ENCODE measurements at regions not wholly inside any gene's neighbourhood (a gene's known extent, or its start where the extent isn't known, plus 50 kb on each side); places are given as distances from the start of the nearest gene placed in this dataset.

DNA sequence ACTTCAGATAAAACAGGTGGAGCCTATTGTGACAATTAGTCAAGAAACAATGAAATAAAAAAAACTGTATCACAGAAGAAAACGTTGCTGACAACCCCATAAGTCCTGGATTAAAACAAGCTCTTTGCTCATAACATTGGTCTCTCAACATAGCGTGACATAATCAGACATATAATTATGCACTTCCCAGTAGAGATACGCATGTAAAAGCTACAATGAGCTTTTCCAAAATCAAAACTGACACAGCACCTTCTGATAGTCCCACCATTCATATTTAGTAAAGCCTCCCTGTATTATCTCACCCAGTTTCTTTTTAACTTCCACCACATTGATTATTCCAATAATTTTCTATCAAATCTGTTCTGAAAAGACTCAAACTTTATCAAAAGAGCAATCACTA, 372.1 kb upstream of the SMIM31 start:
- Histone ChIP-seq H3K27me3 (no peaks in the 10 kb centered on the region), H3K27ac (no peak overlapping the region), H3K9me3 (no peaks in the 10 kb centered on the region), H3K4me1 (peaks cover 10% of the 10 kb centered on the region), H3K36me3 (replicated peaks in 1 of 2; ENCODE audit: insufficient read depth in 1 of 2, low read depth in 2 of 2) (no peaks in the 10 kb centered on the region), H3K4me3 (no peak overlapping the region)
- WGBS, 2 donors: 44 to 53% methylated on average over 3 of the region's 3 CpGs
- intact Hi-C loops (cut with DNase I): no loop called here
- ATAC-seq: no peak
- TF ChIP-seq CTCF (IDR thresholded peaks at IDR 0.05): no peak
- no peak for TF ChIP-seq POLR2A (IDR thresholded peaks at IDR 0.05)
- DNase-seq: no peak

DNA sequence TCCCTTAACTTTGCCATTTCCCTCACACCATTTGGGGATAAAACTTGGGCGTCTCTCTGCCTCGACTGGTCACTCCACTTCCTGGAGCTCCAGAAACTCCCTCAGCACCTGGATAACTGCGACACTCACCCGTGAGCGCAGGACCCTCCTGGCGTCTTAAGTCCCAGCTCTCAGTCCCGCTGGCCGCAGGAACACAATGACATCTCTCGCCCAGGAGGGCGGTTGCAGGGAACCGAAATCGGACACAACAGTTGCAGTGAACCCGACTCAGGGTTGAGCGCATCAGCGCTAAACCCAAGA, 370.9 kb upstream of the SMIM31 start:
- intact Hi-C loops (cut with DNase I): no loop called here
- no peak for TF ChIP-seq POLR2A (IDR thresholded peaks at IDR 0.05)
- no peak for TF ChIP-seq CTCF (IDR thresholded peaks at IDR 0.05)
- 0 to 2% methylated on average over 11 to 15 of the region's 15 CpGs for WGBS, 2 donors
- DNase-seq (no peak), ATAC-seq (no peak)
- Histone ChIP-seq H3K36me3 (replicated peaks in 1 of 2; ENCODE audit: insufficient read depth in 1 of 2, low read depth in 2 of 2) (no peaks in the 10 kb centered on the region), H3K27me3 (no peaks in the 10 kb centered on the region), H3K27ac (no peak overlapping the region), H3K4me3 (no peak overlapping the region), H3K4me1 (peaks cover 10% of the 10 kb centered on the region), H3K9me3 (no peaks in the 10 kb centered on the region)

GRCh38 chr4:164383358-164384220, 370.3 kb upstream of the SMIM31 start:
- Histone ChIP-seq H3K4me1 (peaks cover 10% of the 10 kb centered on the region), H3K36me3 (replicated peaks in 1 of 2; ENCODE audit: insufficient read depth in 1 of 2, low read depth in 2 of 2) (no peaks in the 10 kb centered on the region), H3K27ac (no peak overlapping the region), H3K27me3 (no peaks in the 10 kb centered on the region), H3K4me3 (no peak overlapping the region), H3K9me3 (no peaks in the 10 kb centered on the region)
- DNase-seq (peak in 2 of 4 donors; percentile 12 to 13), ATAC-seq (no peak)
- 1 to 3% methylated on average over 17 to 65 of the region's 65 CpGs for WGBS, 2 donors
- TF ChIP-seq POLR2A (IDR thresholded peaks at IDR 0.05) (no peak), CTCF (IDR thresholded peaks at IDR 0.05) (no peak)
- intact Hi-C loops (cut with DNase I): no loop called here

DNA sequence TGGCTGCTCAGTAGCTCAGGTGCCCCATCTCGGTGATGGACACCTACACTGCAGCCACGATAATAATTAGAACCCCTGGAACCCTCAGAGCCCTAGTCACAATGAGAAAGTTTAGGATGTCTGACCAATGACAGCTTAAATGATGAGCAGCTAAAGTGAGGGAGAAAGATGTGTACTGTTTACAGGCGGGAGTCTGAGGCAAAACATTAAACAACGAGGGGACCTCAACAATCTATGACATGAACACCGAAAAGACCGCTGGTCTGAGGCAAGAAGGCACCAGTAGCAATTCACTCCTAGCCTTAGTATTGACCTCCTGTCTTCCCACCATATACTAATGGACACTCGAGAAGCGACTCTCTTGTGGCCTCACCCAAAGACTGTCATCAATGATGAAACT, 369.5 kb upstream of the SMIM31 start:
- TF ChIP-seq CTCF (IDR thresholded peaks at IDR 0.05) (no peak), POLR2A (IDR thresholded peaks at IDR 0.05) (no peak)
- Histone ChIP-seq H3K9me3 (no peaks in the 10 kb centered on the region), H3K4me1 (peaks cover 10% of the 10 kb centered on the region), H3K36me3 (replicated peaks in 1 of 2; ENCODE audit: insufficient read depth in 1 of 2, low read depth in 2 of 2) (no peaks in the 10 kb centered on the region), H3K27ac (no peak overlapping the region), H3K4me3 (no peak overlapping the region), H3K27me3 (no peaks in the 10 kb centered on the region)
- no peak for DNase-seq
- ATAC-seq: no peak
- intact Hi-C loops (cut with DNase I): no loop called here
- 48 to 74% methylated on average over 8 of the region's 8 CpGs for WGBS, 2 donors

DNA sequence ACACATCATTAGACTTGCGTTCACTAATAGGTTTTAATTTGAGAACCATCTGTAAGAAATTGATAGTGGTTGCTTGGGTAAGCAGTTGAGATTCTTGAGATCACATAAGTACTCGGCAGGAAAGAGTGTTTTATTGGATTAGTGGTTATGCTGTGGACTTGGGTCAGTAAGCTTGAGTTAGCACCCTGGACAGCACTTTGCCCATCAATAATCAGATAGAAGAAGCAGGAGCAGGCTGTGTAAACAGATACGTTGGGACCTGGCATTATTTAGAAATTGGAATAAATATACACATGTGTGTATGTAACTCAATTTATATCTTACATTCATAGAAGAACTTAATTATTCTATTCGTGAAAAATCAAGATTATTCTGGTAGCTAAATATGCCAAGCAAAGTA, 357.5 kb upstream of the SMIM31 start:
- Histone ChIP-seq H3K27me3 (no peaks in the 10 kb centered on the region), H3K27ac (no peak overlapping the region), H3K4me1 (no peaks in the 10 kb centered on the region), H3K36me3 (replicated peaks in 1 of 2; ENCODE audit: insufficient read depth in 1 of 2, low read depth in 2 of 2) (no peaks in the 10 kb centered on the region), H3K4me3 (no peak overlapping the region), H3K9me3 (no peaks in the 10 kb centered on the region)
- no peak for ATAC-seq
- DNase-seq: no peak
- 26 to 32% methylated on average over 4 of the region's 4 CpGs for WGBS, 2 donors
- intact Hi-C loops (cut with DNase I): no loop called here
- TF ChIP-seq CTCF (IDR thresholded peaks at IDR 0.05) (no peak), POLR2A (IDR thresholded peaks at IDR 0.05) (no peak)

Measured in body of pancreas (tissue), 4 donors.